Stomach (tissue), 8 donors: ENCODE measurements at regions not wholly inside any gene's neighbourhood (a gene's known extent, or its start where the extent isn't known, plus 50 kb on each side); places are given as distances from the start of the nearest gene placed in this dataset.

Source experiments
- DNase-seq, 2 donors: peaks; one replicate each; pipeline versions ENCODE4 v3.0.0 to v3.0.0-alpha.2; 2013 to 2019
- H3K27ac ChIP-seq, 5 donors: fragments of 200-600 bp in 4 of 5; sonication (generic) in 4 of 5; one replicate each; pipeline ENCODE4 v1.5.1; 2013 to 2019; ENCODE audit warnings: mild to moderate bottlenecking in 1 of 5, moderate library complexity in 1 of 5
- H3K27me3 ChIP-seq, 3 donors: fragments of 200-600 bp; sonication (generic); one replicate each; pipeline ENCODE4 v1.5.1; 2017 to 2019; ENCODE audit warnings: mixed run types in 1 of 3
- H3K36me3 ChIP-seq, 4 donors: fragments of 200-600 bp; sonication (generic); 1 replicate in 3 of 4; 2 replicates in 1 of 4; pipeline ENCODE4 v1.5.1; 2016 to 2019
- H3K4me1 ChIP-seq, 4 donors: fragments of 200-600 bp; sonication (generic); one replicate each; pipeline ENCODE4 v1.5.1; 2016 to 2019
- H3K4me3 ChIP-seq, 4 donors: fragments of 200-600 bp; sonication (generic) in 3 of 4; one replicate each; pipeline ENCODE4 v1.5.1; 2016 to 2019; ENCODE audit warnings: mild to moderate bottlenecking in 1 of 4
- H3K9me3 ChIP-seq, 4 donors: fragments of 200-600 bp; sonication (generic); one replicate each; pipeline ENCODE4 v1.5.1; 2016 to 2019
- EP300 ChIP-seq: sonication (generic); formaldehyde crosslinking; IDR thresholded peaks from one replicate; pipeline ENCODE4 v1.6.1; 2017; ENCODE audit warnings: antibody characterized with exemption
- POLR2A ChIP-seq, 4 donors: fragments of 450-650 bp; IDR thresholded peaks; one replicate each; pipeline ENCODE4 v1.6.1; 2016; ENCODE audit warnings: antibody characterized with exemption in 4 of 4, control low read depth in 2 of 4, mild to moderate bottlenecking in 1 of 4, moderate library complexity in 1 of 4
- POLR2AphosphoS5 ChIP-seq, 3 donors: sonication (generic); formaldehyde crosslinking; IDR thresholded peaks; one replicate each; pipeline ENCODE4 v1.6.1; 2016; ENCODE audit warnings: antibody characterized with exemption in 3 of 3
- WGBS, 5 donors: extraction: QIAGEN DNeasy Blood & Tissue Kit in 3 of 5; methylation state at CpG; one replicate each; pipeline versions ENCODE4 v1.1.5 to v1.1.7; 2013 to 2018; 5-methylcytosine and 5-hydroxymethylcytosine counted together
- intact Hi-C: fragments of 100-400 bp; cut with DNase I; formaldehyde crosslinking; loops from one replicate; pipeline ENCODE4 v1.15.1; 2023; ENCODE audit warnings: low total_unique reads
- TF ChIP-seq, protein P1 (sequence below), 7 experiments: fragments of 450-650 bp in 4 of 7; fragments of 200-600 bp in 3 of 7; sonication (generic) in 3 of 7; IDR thresholded peaks; one replicate each; pipeline ENCODE4 v1.5.1; 2016 to 2019; ENCODE audit warnings: antibody characterized with exemption in 7 of 7, control low read depth in 2 of 7, mild to moderate bottlenecking in 1 of 7
- donor health status: healthy with polysubstance abuse.
- donor health status: Bipolar disorder and iron deficiency.
- donor health status: healthy.

GRCh38 chr9:30125881-30126280 lies 2258.6 kb upstream of the ACO1 start:
- no peaks in the 10 kb centered on the region for H3K36me3 ChIP-seq
- H3K4me3 ChIP-seq = no peak overlapping the region
- no peak for DNase-seq
- H3K4me1 ChIP-seq = no peaks in the 10 kb centered on the region
- H3K27ac ChIP-seq = no peak overlapping the region
- H3K9me3 ChIP-seq = no peaks in the 10 kb centered on the region
- TF ChIP-seq, protein P1, sequence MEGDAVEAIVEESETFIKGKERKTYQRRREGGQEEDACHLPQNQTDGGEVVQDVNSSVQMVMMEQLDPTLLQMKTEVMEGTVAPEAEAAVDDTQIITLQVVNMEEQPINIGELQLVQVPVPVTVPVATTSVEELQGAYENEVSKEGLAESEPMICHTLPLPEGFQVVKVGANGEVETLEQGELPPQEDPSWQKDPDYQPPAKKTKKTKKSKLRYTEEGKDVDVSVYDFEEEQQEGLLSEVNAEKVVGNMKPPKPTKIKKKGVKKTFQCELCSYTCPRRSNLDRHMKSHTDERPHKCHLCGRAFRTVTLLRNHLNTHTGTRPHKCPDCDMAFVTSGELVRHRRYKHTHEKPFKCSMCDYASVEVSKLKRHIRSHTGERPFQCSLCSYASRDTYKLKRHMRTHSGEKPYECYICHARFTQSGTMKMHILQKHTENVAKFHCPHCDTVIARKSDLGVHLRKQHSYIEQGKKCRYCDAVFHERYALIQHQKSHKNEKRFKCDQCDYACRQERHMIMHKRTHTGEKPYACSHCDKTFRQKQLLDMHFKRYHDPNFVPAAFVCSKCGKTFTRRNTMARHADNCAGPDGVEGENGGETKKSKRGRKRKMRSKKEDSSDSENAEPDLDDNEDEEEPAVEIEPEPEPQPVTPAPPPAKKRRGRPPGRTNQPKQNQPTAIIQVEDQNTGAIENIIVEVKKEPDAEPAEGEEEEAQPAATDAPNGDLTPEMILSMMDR (IDR thresholded peaks at IDR 0.05) = no peak
- no peak for TF ChIP-seq EP300
- no peak for TF ChIP-seq POLR2A (IDR thresholded peaks at IDR 0.05)
- TF ChIP-seq POLR2AphosphoS5 (IDR thresholded peaks at IDR 0.05) = no peak
- intact Hi-C loops = no loop called here
- no peaks in the 10 kb centered on the region for H3K27me3 ChIP-seq

- DNase-seq = no peak
- Histone ChIP-seq H3K36me3 (no peaks in the 10 kb centered on the region), H3K4me1 (no peaks in the 10 kb centered on the region), H3K9me3 (no peaks in the 10 kb centered on the region), H3K27ac (no peak overlapping the region), H3K27me3 (no peaks in the 10 kb centered on the region), H3K4me3 (no peak overlapping the region)
- TF ChIP-seq, protein P1 (IDR thresholded peaks at IDR 0.05) = no peak
- no peak for TF ChIP-seq POLR2AphosphoS5 (IDR thresholded peaks at IDR 0.05)
- intact Hi-C loops = no loop called here
Observed at GRCh38 chr9:30127371-30127770, 2257.1 kb upstream of the ACO1 start.

DNA sequence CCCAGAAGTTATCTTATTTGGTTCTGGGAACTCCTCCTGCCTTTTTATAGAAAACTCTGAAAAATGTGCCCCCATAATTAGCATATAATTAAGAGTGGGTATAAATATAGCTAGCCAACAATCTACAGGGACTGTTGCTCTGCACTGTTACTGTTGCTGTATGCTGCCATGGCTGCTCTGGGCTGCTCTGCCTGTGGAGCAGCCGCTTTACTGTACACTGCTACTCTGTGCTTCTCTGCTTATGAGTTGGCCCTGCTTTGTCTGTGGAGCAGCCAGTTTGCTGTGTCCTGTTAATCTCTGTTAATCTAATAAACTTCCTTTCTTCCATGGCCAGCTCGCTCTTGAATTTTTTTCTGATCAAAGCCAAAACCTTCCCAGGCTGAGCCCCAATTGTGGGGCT lies 2244.0 kb upstream of the ACO1 start:
- Histone ChIP-seq H3K27ac (no peak overlapping the region), H3K36me3 (no peaks in the 10 kb centered on the region), H3K4me1 (no peaks in the 10 kb centered on the region), H3K9me3 (no peaks in the 10 kb centered on the region), H3K27me3 (no peaks in the 10 kb centered on the region), H3K4me3 (no peak overlapping the region)
- 64 to 79% (median 70%) methylated on average over 2 of the region's 2 CpGs for WGBS, 5 donors
- DNase-seq = peak in 1 of 2 donors; percentile 9
- TF ChIP-seq EP300 (no peak), POLR2AphosphoS5 (IDR thresholded peaks at IDR 0.05) (no peak), POLR2A (IDR thresholded peaks at IDR 0.05) (no peak)
- TF ChIP-seq, protein P1 (IDR thresholded peaks at IDR 0.05) = no peak
- intact Hi-C loops = no loop called here

- no peaks in the 10 kb centered on the region for H3K27me3 ChIP-seq
- 70 to 85% (median 80%) methylated on average over 7 of the region's 7 CpGs for WGBS, 5 donors
- intact Hi-C loops = no loop called here
- no peak overlapping the region for H3K27ac ChIP-seq
- no peak for DNase-seq
- TF ChIP-seq POLR2A (IDR thresholded peaks at IDR 0.05) (no peak), POLR2AphosphoS5 (IDR thresholded peaks at IDR 0.05) (no peak), EP300 (no peak)
- TF ChIP-seq, protein P1 (IDR thresholded peaks at IDR 0.05) = no peak
- no peaks in the 10 kb centered on the region for H3K4me1 ChIP-seq
- no peaks in the 10 kb centered on the region for H3K36me3 ChIP-seq
- H3K9me3 ChIP-seq = no peaks in the 10 kb centered on the region
- H3K4me3 ChIP-seq = no peak overlapping the region
Observed at GRCh38 chr9:30160570-30160969, 2223.9 kb upstream of the ACO1 start.

GRCh38 chr9:30172206-30172605 lies 2212.2 kb upstream of the ACO1 start:
- Histone ChIP-seq H3K27ac (no peak overlapping the region), H3K9me3 (peaks cover 0 to 8% (median 5%) of the 10 kb centered on the region in 4 donors), H3K27me3 (no peaks in the 10 kb centered on the region), H3K4me3 (no peak overlapping the region), H3K36me3 (no peaks in the 10 kb centered on the region), H3K4me1 (no peaks in the 10 kb centered on the region)
- WGBS, 5 donors = 84 to 98% (median 90%) methylated on average over 1 of the region's 1 CpG
- TF ChIP-seq, protein P1 (IDR thresholded peaks at IDR 0.05) = no peak
- TF ChIP-seq POLR2A (IDR thresholded peaks at IDR 0.05) = no peak
- TF ChIP-seq POLR2AphosphoS5 (IDR thresholded peaks at IDR 0.05) = no peak
- no peak for DNase-seq
- intact Hi-C loops = no loop called here
